ENCODE measurements at regions not wholly inside any gene's neighbourhood (a gene's known extent, or its start where the extent isn't known, plus 50 kb on each side); places are given as distances from the start of the nearest gene placed in this dataset.

DNA sequence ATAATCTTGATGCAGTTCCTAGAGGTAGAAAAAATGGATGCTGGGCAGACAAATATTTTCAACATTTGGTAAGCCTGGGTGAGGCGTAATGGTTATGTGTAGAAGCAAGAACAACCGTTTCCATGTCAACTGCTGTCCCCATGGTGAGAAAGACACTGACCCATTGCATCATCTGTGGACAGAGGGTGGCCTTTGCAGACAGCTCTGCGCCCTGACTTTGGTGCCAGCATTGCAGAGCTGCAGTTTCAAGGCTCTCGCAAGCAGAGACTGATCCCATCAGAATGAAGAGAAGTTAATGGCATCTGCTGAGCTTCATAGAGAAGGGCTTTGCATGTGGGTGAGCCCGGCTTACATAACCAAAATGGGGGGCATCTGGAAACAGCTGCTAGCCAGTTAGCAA, 179.0 kb upstream of the ADRA1B start:
- TF ChIP-seq, protein P1, sequence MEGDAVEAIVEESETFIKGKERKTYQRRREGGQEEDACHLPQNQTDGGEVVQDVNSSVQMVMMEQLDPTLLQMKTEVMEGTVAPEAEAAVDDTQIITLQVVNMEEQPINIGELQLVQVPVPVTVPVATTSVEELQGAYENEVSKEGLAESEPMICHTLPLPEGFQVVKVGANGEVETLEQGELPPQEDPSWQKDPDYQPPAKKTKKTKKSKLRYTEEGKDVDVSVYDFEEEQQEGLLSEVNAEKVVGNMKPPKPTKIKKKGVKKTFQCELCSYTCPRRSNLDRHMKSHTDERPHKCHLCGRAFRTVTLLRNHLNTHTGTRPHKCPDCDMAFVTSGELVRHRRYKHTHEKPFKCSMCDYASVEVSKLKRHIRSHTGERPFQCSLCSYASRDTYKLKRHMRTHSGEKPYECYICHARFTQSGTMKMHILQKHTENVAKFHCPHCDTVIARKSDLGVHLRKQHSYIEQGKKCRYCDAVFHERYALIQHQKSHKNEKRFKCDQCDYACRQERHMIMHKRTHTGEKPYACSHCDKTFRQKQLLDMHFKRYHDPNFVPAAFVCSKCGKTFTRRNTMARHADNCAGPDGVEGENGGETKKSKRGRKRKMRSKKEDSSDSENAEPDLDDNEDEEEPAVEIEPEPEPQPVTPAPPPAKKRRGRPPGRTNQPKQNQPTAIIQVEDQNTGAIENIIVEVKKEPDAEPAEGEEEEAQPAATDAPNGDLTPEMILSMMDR (IDR thresholded peaks at IDR 0.05; ENCODE audit: borderline replicate concordance, control extremely low read depth, extremely low read depth, insufficient read depth, missing control alignments) = no peak
- no peak for DNase-seq (ENCODE audit: low spot score)
- in situ Hi-C loops (cut with MboI; ENCODE audit: low sequenced_read_pairs, unreplicated experiment) = no loop called here

DNA sequence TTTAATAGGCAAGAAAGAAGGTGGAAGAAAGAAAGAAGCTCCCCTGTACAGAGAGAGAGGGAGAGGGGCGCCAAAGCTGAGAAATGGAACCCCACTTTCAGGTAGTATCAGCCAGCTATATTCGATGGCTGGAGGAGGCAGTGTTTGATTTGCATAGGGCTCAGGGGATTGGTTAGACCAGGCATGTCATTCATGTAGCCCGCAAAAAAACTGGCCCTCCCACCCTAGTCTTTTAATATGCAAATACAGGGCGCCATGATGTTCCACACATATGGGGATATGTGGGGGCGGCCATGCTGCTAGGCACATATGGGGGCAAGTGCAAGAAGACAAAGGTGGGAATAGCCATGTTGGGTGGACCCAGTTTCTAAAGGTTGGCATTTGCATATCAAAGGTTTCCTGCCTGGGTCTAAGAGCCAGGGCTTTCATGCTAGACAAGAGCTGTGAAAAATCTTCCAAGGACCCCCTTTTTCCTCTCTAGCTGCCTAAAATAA, 174.4 kb upstream of the ADRA1B start:
- in situ Hi-C loops (cut with MboI; ENCODE audit: low sequenced_read_pairs, unreplicated experiment) = no loop called here
- DNase-seq (ENCODE audit: low spot score) = no peak
- TF ChIP-seq, protein P1 (IDR thresholded peaks at IDR 0.05; ENCODE audit: borderline replicate concordance, control extremely low read depth, extremely low read depth, insufficient read depth, missing control alignments) = no peak

DNA sequence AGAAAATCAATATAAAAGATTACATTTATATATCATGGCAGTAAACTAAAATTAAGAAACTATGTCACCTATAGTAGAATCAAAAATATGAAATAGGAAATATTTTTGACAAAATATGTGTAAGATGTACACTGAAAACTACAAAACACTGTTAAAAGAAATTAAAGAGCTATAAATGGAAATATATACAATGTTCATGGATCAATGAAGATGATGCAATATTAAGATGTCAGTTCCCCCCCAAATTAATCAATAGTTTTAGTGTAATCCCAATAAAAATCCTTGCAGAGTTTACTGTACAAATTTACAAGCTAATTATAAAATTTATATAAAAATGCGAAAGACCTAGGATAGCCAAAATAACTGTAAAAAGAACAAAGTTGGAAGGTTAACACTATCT, 173.0 kb upstream of the ADRA1B start:
- in situ Hi-C loops (cut with MboI; ENCODE audit: low sequenced_read_pairs, unreplicated experiment) = no loop called here
- TF ChIP-seq, protein P1 (IDR thresholded peaks at IDR 0.05; ENCODE audit: borderline replicate concordance, control extremely low read depth, extremely low read depth, insufficient read depth, missing control alignments) = no peak
- no peak for DNase-seq (ENCODE audit: low spot score)

DNA sequence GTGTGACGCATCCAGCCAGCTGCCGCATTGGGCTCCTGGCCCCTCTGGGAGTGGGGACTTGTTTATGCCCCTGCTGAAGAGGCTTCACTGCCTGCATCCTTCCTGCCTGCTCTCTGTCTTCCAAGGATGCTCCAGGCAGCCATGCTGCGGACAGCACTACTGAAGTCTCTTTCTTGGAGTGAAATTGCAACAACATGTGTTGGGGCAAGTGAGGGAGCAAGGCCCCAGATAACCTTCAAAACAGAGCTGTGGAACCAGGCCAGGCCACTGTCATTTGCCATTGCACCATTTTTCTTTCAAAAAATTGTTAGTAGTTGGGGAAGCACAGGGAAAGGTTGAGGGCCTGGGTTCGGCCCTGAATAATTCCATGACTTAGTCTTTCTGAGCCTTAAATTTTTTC, 169.6 kb upstream of the ADRA1B start:
- TF ChIP-seq, protein P1 (IDR thresholded peaks at IDR 0.05; ENCODE audit: borderline replicate concordance, control extremely low read depth, extremely low read depth, insufficient read depth, missing control alignments) = no peak
- DNase-seq (ENCODE audit: low spot score) = no peak
- in situ Hi-C loops (cut with MboI; ENCODE audit: low sequenced_read_pairs, unreplicated experiment) = no loop called here

GRCh38 chr5:159749146-159749545, 167.1 kb upstream of the ADRA1B start:
- in situ Hi-C loops (cut with MboI; ENCODE audit: low sequenced_read_pairs, unreplicated experiment) = no loop called here
- no peak for DNase-seq (ENCODE audit: low spot score)
- TF ChIP-seq, protein P1 (IDR thresholded peaks at IDR 0.05; ENCODE audit: borderline replicate concordance, control extremely low read depth, extremely low read depth, insufficient read depth, missing control alignments) = no peak

- DNase-seq (ENCODE audit: low spot score) = no peak
- TF ChIP-seq, protein P1 (IDR thresholded peaks at IDR 0.05; ENCODE audit: borderline replicate concordance, control extremely low read depth, extremely low read depth, insufficient read depth, missing control alignments) = no peak
- in situ Hi-C loops (cut with MboI; ENCODE audit: low sequenced_read_pairs, unreplicated experiment) = no loop called here
These were observed 166.1 kb upstream of the ADRA1B start for GRCh38 chr5:159750226-159750625.

DNA sequence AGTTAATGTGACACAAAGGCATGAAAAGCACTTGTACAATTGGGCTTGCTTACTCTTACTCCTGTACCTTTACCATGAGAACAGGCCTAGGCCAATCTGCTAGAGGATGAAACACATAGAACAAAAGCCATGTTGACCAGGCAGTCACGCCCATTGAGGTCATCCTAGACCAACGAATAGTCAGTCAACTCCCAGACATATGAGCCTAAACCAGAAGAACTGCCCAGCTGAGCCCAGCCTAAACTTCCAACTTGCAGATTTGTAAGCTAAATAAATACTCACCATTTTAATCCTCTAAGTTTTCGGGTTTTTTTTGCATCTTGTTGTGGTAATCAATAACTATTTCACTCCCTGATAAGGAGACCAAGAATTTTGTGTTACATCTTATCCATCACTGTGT, 164.8 kb upstream of the ADRA1B start:
- no peak for DNase-seq (ENCODE audit: low spot score)
- TF ChIP-seq, protein P1 (IDR thresholded peaks at IDR 0.05; ENCODE audit: borderline replicate concordance, control extremely low read depth, extremely low read depth, insufficient read depth, missing control alignments) = no peak
- in situ Hi-C loops (cut with MboI; ENCODE audit: low sequenced_read_pairs, unreplicated experiment) = no loop called here

All from GM13976 (cell line).